ENCODE measurements at regions not wholly inside any gene's neighbourhood (a gene's known extent, or its start where the extent isn't known, plus 50 kb on each side); places are given as distances from the start of the nearest gene placed in this dataset.
"Not testable (repeated sequence)": the region's sequence is repeated elsewhere in the genome, so short reads cannot be mapped to it uniquely, and the experiment has no call there.

GRCh38 chr7:131816391-131817007 lies 260.1 kb upstream of the PODXL start:
- in situ Hi-C loops (cut with HindIII; ENCODE audit: low sequenced_read_pairs): no loop called here

GRCh38 chr7:131808736-131809135 lies 252.3 kb upstream of the PODXL start:
- in situ Hi-C loops (cut with HindIII; ENCODE audit: low sequenced_read_pairs): no loop called here

- in situ Hi-C loops (cut with HindIII; ENCODE audit: low sequenced_read_pairs): not testable (repeated sequence)
Observed at GRCh38 chr7:131808156-131808555, 251.7 kb upstream of the PODXL start.

- in situ Hi-C loops (cut with HindIII; ENCODE audit: low sequenced_read_pairs): no loop called here
Observed at GRCh38 chr7:131803816-131804215, 247.4 kb upstream of the PODXL start.

GRCh38 chr7:131802195-131802864 lies 245.9 kb upstream of the PODXL start:
- in situ Hi-C loops (cut with HindIII; ENCODE audit: low sequenced_read_pairs): no loop called here

GRCh38 chr7:131800531-131800930 lies 244.1 kb upstream of the PODXL start:
- in situ Hi-C loops (cut with HindIII; ENCODE audit: low sequenced_read_pairs): no loop called here

GRCh38 chr7:131800008-131800407 lies 243.6 kb upstream of the PODXL start:
- in situ Hi-C loops (cut with HindIII; ENCODE audit: low sequenced_read_pairs): no loop called here

GRCh38 chr7:131797841-131798240 lies 241.4 kb upstream of the PODXL start:
- in situ Hi-C loops (cut with HindIII; ENCODE audit: low sequenced_read_pairs): no loop called here

GRCh38 chr7:131795400-131795799 lies 239.0 kb upstream of the PODXL start:
- in situ Hi-C loops (cut with HindIII; ENCODE audit: low sequenced_read_pairs): no loop called here

- in situ Hi-C loops (cut with HindIII; ENCODE audit: low sequenced_read_pairs): no loop called here
Observed at GRCh38 chr7:131792311-131792710, 235.9 kb upstream of the PODXL start.

- in situ Hi-C loops (cut with HindIII; ENCODE audit: low sequenced_read_pairs): no loop called here
Observed at GRCh38 chr7:131787101-131787500, 230.7 kb upstream of the PODXL start.

GRCh38 chr7:131786204-131786603 lies 229.8 kb upstream of the PODXL start:
- in situ Hi-C loops (cut with HindIII; ENCODE audit: low sequenced_read_pairs): no loop called here

- in situ Hi-C loops (cut with HindIII; ENCODE audit: low sequenced_read_pairs): no loop called here
Observed at GRCh38 chr7:131778601-131779000, 222.2 kb upstream of the PODXL start.

- in situ Hi-C loops (cut with HindIII; ENCODE audit: low sequenced_read_pairs): no loop called here
Observed at GRCh38 chr7:131774419-131775220, 218.2 kb upstream of the PODXL start.

- in situ Hi-C loops (cut with HindIII; ENCODE audit: low sequenced_read_pairs): no loop called here
Observed at GRCh38 chr7:131773413-131773812, 217.0 kb upstream of the PODXL start.

- in situ Hi-C loops (cut with HindIII; ENCODE audit: low sequenced_read_pairs): no loop called here
Observed at GRCh38 chr7:131769241-131769640, 212.8 kb upstream of the PODXL start.

GRCh38 chr7:131767591-131767990 lies 211.2 kb upstream of the PODXL start:
- in situ Hi-C loops (cut with HindIII; ENCODE audit: low sequenced_read_pairs): no loop called here

- in situ Hi-C loops (cut with HindIII; ENCODE audit: low sequenced_read_pairs): no loop called here
Observed at GRCh38 chr7:131765575-131765974, 209.1 kb upstream of the PODXL start.

- in situ Hi-C loops (cut with HindIII; ENCODE audit: low sequenced_read_pairs): no loop called here
Observed at GRCh38 chr7:131764143-131764775, 207.8 kb upstream of the PODXL start.

- in situ Hi-C loops (cut with HindIII; ENCODE audit: low sequenced_read_pairs): no loop called here
Observed at GRCh38 chr7:131762753-131763152, 206.3 kb upstream of the PODXL start.

- in situ Hi-C loops (cut with HindIII; ENCODE audit: low sequenced_read_pairs): not testable (repeated sequence)
Observed at GRCh38 chr7:131755801-131756200, 199.4 kb upstream of the PODXL start.
